HS-27A (cell line): ENCODE measurements at regions not wholly inside any gene's neighbourhood (a gene's known extent, or its start where the extent isn't known, plus 50 kb on each side); places are given as distances from the start of the nearest gene placed in this dataset.

Experiments
- DNase-seq: peaks from one replicate; pipeline ENCODE4 v3.0.0-alpha.2; 2012; ENCODE audit warnings: low read depth, missing footprints

GRCh38 chr6:113304116-113304515 is 553.0 kb upstream of the MARCKS start:
- DNase-seq = no peak

GRCh38 chr6:113306552-113307145 is 550.5 kb upstream of the MARCKS start:
- DNase-seq = no peak

- no peak for DNase-seq
Observed at GRCh38 chr6:113308266-113308665, 548.9 kb upstream of the MARCKS start.

- DNase-seq = no peak
Observed at GRCh38 chr6:113313841-113314240, 543.3 kb upstream of the MARCKS start.

- DNase-seq = no peak
Observed at GRCh38 chr6:113315165-113315564, 542.0 kb upstream of the MARCKS start.

- DNase-seq = no peak
Observed at GRCh38 chr6:113315879-113316278, 541.3 kb upstream of the MARCKS start.

- no peak for DNase-seq
Observed at GRCh38 chr6:113317442-113317841, 539.7 kb upstream of the MARCKS start.

- DNase-seq = no peak
Observed at GRCh38 chr6:113317891-113318574, 539.1 kb upstream of the MARCKS start.

GRCh38 chr6:113318575-113318917 is 538.6 kb upstream of the MARCKS start:
- DNase-seq = no peak

- no peak for DNase-seq
Observed at GRCh38 chr6:113320653-113321052, 536.5 kb upstream of the MARCKS start.

- no peak for DNase-seq
Observed at GRCh38 chr6:113326781-113327180, 530.4 kb upstream of the MARCKS start.

GRCh38 chr6:113328886-113329381 is 528.2 kb upstream of the MARCKS start:
- DNase-seq = no peak

GRCh38 chr6:113329942-113330635 is 527.1 kb upstream of the MARCKS start:
- DNase-seq = no peak

- DNase-seq = no peak
Observed at GRCh38 chr6:113330636-113330946, 526.6 kb upstream of the MARCKS start.

GRCh38 chr6:113331021-113331420 is 526.1 kb upstream of the MARCKS start:
- DNase-seq = no peak

- no peak for DNase-seq
Observed at GRCh38 chr6:113338644-113339043, 518.5 kb upstream of the MARCKS start.

- no peak for DNase-seq
Observed at GRCh38 chr6:113339209-113339608, 517.9 kb upstream of the MARCKS start.

- DNase-seq = no peak
Observed at GRCh38 chr6:113340371-113340770, 516.8 kb upstream of the MARCKS start.

- no peak for DNase-seq
Observed at GRCh38 chr6:113343940-113344339, 513.2 kb upstream of the MARCKS start.

- no peak for DNase-seq
Observed at GRCh38 chr6:113344969-113345368, 512.2 kb upstream of the MARCKS start.

- no peak for DNase-seq
Observed at GRCh38 chr6:113347436-113347835, 509.7 kb upstream of the MARCKS start.

- DNase-seq = no peak
Observed at GRCh38 chr6:113350461-113350860, 506.7 kb upstream of the MARCKS start.

GRCh38 chr6:113351173-113351834 is 505.8 kb upstream of the MARCKS start:
- no peak for DNase-seq
